HG03280 (cell line): ENCODE measurements at regions not wholly inside any gene's neighbourhood (a gene's known extent, or its start where the extent isn't known, plus 50 kb on each side); places are given as distances from the start of the nearest gene placed in this dataset.
"Not testable (repeated sequence)": the region's sequence is repeated elsewhere in the genome, so short reads cannot be mapped to it uniquely, and the experiment has no call there.

Experiments used
- ATAC-seq: cut with Tn5 transposase; IDR thresholded peaks from one replicate; pipeline ENCODE4 v1.9.1; 2021; ENCODE audit warnings: mild to moderate bottlenecking, moderate library complexity; ENCODE audit not compliant: unreplicated experiment

DNA sequence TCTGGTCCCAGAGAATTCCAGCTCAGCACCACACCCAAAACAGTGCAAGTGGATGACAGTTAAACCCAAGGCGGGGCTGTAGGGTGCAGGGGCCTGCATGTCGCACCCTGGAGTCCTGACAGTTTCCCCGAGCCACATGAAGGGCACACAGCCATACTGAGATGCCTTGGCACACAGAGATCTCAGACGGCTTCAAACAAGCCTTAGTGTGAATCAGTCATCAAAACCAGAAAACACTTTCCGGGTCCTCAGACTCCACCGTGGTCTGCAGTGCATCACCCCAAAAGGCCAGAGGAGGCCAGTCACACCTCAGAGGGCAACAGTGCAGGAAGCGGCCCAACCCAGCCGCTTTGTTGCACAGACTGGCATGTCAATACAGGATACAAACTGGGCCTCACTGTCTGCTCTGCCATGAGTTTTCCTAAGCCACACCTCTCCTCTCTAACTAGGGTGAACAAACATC is 64.6 kb upstream of the ENPP6 start:
- ATAC-seq, result peak; percentile 23

DNA sequence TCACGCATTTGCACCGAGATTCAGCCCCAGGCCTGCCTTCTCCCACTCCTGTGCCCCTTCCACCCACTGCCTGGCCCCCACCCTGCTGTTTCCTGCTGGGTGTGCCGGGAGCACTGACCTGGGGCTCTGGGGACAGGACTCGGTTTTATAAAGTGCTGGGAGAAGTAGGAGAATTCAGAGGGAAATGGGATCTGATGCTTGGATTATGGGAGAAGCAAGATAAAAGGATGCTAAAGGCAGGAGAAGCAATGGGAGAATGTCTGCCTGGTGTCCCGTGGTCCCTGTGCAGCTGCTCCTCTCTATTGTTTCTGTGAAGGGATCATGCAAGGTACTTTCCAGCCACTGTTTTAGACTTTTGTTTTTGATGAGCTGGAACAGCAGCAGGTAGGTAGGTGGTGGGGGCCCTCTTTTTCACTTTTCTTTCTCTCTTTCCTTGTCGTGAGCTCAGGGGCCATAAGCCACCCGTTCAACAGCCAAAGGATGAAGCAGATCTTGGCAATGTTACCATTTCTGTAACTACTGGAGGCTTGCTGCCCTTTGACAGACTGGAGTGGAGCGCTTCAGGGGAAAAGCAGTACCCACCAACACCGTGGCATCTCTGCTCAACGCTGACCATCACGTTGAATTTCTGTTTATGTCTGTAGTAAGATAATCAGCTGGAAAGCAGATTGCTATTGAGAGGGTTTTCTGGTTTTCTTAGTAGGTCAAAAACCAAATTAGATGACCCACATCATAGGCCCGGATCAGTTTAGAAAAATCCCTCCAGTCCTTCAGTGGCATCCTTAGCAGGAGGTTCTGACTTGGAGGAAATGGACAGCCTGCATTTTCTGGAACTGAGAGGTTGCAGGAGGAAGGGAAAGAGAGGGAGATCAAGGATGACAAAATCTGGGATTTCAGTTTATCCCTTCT is 63.8 kb upstream of the ENPP6 start:
- ATAC-seq, result no peak

DNA sequence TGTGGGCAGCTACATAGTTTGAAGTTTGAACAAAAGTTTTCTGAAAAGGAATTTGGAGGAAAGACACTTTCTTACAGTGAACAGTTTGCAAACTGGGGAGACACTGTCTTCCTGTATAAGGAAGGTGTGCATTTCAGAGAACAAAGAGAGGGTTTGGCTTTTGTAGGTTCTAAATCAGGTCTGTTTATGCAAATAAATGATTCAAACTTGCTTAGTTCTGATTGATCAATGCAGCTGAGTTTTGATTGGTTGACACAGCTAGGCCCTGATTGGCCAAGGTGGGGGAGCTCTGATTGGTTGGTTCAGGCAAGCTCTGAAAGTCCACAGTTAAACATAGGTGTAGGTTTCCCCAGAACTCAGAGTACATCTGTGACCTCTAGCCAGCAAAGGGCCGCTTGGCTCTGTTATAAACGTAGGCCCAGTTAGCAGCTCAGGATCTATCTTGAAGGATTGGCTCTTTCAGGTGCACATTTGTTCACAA is 63.0 kb upstream of the ENPP6 start:
- ATAC-seq, result peak; percentile 55

DNA sequence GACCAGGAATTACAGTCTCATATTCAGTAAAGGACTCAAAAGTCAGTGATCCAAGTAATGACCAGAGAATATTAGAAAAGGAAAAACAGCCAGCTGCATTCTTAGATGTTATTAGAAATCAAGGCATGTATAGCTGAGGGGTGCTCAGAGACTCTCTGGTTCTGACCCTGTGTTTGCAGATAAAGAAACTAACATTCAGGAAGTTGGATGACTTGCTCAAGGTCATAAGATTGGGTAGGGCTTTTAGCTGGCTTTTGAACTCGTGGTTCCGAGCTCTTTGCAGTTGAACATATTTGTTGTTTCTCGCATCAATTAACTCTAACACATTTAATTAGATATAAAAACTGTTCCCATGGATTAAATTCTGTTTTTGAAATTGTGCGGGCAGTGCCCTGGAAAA is 62.5 kb upstream of the ENPP6 start:
- no peak for ATAC-seq

DNA sequence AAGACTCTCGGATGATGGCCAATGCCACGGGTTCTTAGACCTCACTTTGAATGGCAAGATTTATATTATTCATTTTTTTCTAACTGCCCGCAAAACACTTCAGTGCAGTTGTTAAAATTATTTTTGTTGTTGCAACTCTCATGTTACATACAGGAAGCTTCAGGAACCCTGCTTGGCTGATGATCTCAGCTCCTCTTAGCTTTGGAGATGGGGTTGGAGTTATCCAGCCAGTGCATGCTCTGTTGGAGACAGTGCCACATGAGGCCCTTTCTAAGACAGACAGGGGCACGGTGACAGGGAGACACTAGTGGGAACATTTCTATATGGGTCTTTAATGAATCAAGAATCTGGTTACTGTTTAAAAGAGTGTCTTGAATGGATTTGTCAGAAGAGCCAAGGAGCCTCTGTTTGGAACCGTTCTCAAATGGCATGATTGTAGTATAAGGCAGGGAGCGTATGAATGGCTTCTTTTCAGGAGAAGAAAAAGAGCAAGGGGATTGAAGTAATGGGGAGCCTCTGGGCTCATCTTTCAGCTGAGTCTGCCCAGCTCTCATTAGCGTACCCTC is 61.9 kb upstream of the ENPP6 start:
- ATAC-seq, result no peak

GRCh38 chr4:184277769-184278168 is 60.1 kb upstream of the ENPP6 start:
- ATAC-seq, result not testable (repeated sequence)

DNA sequence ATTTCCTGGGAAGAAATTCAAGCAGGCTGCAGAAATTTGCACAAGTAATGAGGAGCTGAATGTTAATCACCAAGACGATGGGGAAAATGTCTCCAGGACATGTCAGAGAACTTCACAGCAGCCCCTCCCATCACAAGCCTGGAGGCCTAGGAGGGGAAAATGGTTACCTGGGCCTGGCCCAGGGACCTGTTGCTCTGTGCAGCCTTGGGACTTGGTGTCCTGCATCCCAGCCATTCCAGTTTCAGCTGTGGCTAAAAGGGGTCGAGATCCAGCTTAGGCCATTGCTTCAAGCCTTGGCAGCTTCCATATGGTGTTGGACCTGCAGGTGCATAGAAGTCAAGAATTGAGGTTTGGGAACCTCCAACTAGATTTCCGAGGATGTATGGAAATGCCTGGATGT is 59.3 kb upstream of the ENPP6 start:
- ATAC-seq, result not testable (repeated sequence)

DNA sequence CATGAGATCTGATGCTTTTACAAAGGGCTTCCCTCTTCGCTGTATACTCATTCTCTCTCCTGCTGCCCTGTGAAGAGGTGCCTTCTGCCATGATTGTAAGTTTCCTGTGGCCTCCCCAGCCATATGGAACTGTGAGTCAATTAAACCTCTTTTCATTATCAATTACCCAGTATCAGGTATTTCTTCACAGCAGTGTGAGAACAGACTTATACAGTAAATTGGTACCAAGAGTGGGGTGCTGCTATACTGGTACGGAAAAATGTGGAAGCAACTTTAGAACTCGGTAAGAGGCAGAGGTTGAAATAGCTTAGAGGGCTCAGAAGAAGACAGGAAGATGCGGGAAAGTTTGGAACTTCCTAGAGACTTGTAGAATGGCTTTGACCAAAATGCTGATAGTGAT is 58.7 kb upstream of the ENPP6 start:
- ATAC-seq, result not testable (repeated sequence)

DNA sequence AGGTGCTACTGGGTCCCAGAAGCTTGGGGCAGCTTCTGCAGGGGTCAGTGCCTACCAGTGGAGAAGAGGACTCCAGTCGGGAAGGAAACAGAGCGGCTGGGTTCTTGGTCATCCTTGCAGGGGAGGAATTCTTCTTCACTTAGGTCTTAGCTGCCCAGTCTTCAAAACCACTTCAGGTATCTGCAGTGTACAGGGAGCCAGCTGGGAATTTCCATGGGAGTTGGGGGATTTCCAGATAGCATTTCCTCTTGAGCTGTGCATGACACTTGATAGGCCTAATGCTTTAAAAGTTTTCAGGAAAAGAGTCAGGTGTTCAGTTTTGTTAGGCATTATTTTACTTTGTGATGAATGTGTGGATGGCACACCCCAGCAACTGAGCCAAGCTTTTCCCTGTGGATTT is 58.1 kb upstream of the ENPP6 start:
- ATAC-seq, result no peak

- ATAC-seq, result no peak
These were observed 56.7 kb upstream of the ENPP6 start for GRCh38 chr4:184274286-184274951.

GRCh38 chr4:184273166-184274147 is 55.8 kb upstream of the ENPP6 start:
- no peak for ATAC-seq

DNA sequence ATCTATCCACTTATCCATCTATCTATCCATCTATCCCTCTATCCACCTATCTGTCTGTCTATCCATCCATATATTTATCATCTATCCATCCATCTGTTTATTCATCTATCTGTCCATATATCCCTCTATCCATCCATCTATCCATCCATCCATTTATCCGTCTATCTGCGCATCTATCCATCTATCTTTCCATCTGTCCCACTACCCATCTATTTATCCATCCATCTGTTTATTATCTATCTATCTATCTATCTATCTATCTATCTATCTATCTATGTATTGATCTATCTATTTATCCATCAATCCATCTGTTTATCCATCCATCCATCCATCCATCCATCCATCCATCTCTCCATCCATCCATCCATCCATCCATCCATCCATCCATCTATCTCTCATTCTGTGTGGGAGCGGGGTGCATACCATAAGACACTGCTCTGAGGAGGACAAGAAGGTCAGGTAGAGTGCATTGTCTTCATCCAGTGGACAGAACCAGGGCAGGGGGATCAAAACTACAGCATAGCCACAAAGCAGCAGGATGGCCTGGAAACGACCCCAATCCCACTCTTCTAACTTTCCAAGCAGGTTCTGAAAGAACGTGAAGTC is 53.2 kb upstream of the ENPP6 start:
- no peak for ATAC-seq

DNA sequence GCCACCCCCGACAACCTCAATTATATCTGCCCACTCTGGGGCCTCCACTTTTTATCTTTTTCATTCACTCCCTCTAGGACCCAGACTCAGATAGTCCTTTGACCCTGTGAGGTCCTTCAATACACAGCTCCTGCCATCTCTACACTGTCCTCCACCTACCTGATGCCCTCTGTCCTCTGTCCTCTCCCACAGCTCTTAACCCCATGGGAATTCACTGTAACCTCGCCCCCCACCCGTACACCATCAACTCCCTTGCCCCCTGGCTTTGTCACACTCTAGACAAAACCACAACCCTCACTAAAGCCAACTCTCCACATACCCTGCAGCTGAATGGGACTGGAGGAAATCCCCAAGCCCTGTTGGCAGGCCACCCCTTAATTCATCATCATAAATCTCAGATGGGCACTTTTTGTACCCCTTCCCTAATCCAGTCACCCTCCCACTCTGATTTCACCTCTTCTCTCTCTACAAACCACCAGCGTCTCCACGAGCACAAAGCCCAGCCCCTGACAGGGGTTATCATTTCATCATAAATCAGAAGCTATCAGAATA is 52.3 kb upstream of the ENPP6 start:
- ATAC-seq, result no peak

GRCh38 chr4:184268584-184269160 is 51.0 kb upstream of the ENPP6 start:
- no peak for ATAC-seq

DNA sequence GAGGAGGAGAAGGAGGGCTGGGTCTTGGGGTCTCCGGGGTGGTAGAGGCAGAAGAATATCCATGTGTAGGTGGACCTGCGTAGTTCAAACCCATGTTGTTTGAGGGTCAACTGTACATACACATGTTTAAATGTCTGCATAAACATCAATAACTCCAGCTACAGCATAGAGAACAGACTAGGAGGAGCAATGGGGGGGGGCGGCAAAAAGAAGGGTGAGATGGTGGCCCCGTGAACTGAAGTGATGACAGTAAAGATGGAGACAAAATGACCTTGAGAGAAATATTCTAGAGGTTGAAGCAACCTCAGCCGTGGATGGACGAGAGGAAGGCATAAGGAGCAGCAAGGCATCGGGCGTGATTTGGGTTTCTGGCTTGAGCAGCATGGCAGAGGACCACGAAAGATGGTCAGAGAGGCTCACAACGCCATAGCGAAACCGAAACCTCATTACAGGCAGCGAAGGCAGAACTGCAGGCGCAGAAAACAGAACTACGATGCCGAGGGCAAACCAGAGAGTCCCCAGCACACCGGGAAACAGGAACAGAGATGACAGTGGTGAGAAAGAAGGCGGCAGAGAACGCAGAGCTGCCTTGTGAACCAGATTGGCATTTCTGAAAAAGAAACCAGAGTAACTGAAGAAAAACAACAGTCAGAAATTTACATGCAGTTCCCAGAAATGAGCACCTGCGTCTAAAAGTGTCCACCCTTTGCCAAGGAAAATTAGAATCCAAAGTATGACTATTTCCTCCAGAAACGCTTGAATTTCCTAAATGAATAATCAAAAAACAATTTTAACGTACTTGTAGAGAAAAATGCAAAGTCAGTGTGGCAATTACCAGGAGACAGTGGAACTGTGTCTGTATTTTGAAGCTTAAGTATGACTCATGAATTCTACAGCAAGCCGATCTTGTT is 50.3 kb upstream of the ENPP6 start:
- ATAC-seq, result peak; percentile 77
